ENCODE measurements at regions not wholly inside any gene's neighbourhood (a gene's known extent, or its start where the extent isn't known, plus 50 kb on each side); places are given as distances from the start of the nearest gene placed in this dataset.

DNA sequence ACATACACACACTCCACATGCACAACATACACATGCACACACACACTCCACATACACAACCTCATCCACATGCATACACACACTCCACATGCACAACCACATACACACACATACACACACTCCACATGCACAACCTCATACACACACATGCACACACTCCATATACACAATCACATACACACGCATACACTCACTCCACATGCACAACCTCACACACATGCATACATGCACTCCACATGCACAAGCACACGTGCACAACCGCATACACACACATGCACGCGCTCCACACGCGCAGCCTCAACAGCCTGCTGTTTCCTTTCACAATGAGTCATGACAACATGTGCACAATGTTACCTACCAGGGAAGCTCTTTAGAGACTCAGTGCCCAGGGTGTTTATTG is 61.2 kb upstream of the TMEM132C start:
- no peak for DNase-seq (ENCODE audit: low read depth in 2 of 2)
